HG03460 (cell line): ENCODE measurements at regions not wholly inside any gene's neighbourhood (a gene's known extent, or its start where the extent isn't known, plus 50 kb on each side); places are given as distances from the start of the nearest gene placed in this dataset.

Experiments
- ATAC-seq: cut with Tn5 transposase; IDR thresholded peaks from one replicate; pipeline ENCODE4 v1.9.1; 2021; ENCODE audit not compliant: unreplicated experiment

- ATAC-seq: no peak
These were observed 517.0 kb downstream of the SPRY1 start for GRCh38 chr4:123913598-123913997.

GRCh38 chr4:123916821-123917220 is 520.2 kb downstream of the SPRY1 start:
- no peak for ATAC-seq

GRCh38 chr4:123919576-123920098 is 523.0 kb downstream of the SPRY1 start:
- ATAC-seq: no peak

DNA sequence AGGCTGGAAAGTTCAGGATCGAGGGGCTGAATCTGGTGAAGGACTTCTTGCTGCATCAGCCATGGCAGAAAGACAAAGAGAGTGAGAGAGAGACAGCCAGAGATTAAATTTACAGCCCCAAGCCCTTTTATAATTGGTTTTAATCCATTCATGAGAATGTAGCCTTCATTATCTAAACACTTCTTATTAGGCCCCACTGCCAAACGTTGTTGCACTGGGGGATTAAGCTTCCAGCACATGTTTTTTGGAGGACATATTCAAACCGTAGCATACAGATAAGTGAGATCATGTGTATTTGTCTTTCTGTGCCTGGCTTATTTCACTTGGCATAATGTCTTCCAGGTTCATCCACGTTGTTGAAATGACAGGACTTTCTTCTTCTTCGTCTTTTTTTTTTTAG is 524.7 kb downstream of the SPRY1 start:
- ATAC-seq: no peak

GRCh38 chr4:123922847-123923246 is 526.3 kb downstream of the SPRY1 start:
- no peak for ATAC-seq

- no peak for ATAC-seq
These were observed 527.9 kb downstream of the SPRY1 start for GRCh38 chr4:123924536-123924935.

DNA sequence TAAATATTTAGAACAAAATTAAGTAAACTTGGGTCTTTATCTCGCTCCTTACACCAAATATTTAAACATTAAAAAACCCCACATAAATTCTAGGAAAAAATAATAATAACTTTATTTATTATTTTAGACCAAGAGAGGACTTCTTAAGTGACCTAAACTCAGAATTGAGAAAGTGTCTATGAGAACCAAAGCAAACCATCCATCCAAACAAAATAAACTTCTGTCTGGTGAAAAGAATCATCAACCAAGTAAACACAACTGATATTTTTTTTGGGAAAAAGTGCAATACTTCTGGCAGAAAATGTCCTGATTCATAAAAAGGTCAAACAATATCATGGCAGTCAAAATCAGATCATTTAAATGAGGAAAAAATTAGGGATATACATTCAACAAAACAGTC is 533.0 kb downstream of the SPRY1 start:
- ATAC-seq: no peak

- no peak for ATAC-seq
These were observed 534.4 kb downstream of the SPRY1 start for GRCh38 chr4:123930996-123931395.

DNA sequence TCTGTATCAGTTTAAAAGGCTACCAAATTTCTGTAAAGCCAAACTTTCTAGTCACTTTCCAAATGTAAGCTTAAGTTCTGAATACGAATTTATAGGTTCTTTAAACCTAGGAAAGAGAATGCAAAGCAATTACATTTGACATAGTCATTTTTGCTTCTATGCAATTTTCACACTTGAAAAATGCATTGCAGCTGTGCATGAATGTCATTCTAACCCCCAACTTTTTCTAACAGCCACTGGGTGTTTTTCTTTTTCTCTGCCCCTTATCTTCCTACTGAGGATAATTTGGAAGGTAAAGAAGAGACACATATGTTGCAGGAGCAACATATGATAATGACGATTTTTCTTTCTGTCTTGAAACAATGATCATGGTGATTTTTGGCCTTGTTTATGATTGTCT is 537.5 kb downstream of the SPRY1 start:
- ATAC-seq: no peak

DNA sequence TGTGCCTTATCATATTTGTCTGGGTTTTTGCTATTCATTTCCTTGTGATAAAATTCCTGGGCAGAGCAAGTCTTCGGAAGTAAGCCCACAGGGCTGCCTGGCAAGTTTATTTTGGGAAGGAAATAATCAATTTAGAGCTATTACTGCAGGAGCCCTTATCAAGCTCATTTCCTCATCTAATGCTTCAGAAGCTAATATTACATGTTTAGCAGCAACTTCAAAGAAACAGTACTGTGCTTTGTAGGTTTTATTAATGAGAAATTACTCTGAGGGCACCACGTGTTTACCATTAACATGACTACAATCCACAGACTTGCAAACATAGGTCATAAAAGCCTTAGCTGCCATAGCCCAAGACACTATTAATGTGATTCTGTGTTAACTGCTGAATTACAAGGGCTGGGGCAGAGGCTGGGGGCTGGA is 540.0 kb downstream of the SPRY1 start:
- no peak for ATAC-seq

DNA sequence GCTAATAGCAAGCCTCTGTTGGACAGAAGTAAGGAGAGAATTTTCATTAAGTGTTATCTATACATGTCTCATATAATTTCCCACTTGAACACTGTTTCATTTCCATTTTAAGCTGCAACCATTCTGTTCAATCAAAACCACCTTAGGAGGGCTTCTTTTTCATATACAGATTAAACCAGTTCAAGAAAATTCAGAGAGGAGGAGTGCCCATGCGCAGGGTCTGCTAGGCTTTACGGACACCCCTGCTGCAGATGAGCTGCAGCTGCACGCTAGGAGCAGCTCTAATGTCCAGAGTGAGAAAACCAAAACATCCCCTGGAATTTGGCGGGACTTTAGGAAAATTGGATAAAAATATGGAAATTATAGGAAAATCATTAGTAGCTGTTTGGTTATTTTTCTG is 541.0 kb downstream of the SPRY1 start:
- ATAC-seq: no peak

DNA sequence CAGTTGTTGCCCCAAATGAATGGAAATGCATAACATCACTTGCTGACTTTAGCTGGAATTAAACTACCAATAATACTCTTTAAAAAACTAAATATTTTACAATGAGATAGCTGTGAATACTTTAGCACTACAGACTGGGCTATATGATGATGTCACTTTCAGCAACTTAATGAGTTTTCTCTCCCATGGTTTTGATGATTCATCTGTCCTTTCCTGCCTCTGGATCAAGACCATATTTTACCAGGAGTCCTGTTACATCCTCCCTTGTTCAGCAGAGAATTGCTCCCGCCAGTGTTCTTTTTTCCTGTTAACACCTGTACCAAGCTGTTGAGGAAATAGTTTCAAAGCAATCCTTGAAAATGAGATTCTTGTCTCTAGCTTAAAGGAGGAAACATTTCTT is 543.0 kb downstream of the SPRY1 start:
- ATAC-seq: no peak

- no peak for ATAC-seq
These were observed 544.0 kb downstream of the SPRY1 start for GRCh38 chr4:123940604-123941003.

DNA sequence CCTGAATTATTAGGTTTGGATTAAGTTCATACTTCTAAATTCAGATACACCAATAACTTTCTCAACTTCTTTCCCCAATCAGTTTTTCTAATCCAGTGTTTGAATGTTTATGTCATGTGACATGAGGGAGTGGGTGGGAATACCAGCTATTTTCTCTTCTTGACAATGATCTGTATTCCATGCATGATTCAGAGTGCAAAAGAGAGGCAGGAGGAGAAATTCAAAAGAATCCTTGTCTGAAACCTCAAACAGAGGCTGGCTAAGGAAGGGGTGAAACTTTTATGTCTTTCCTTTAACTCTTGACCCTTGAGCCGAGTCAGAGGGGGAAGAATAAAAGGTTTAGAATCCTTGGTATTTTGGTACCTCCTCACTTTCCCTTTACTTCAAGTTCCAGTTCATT is 544.7 kb downstream of the SPRY1 start:
- ATAC-seq: no peak

- ATAC-seq: no peak
These were observed 547.4 kb downstream of the SPRY1 start for GRCh38 chr4:123943976-123944375.

DNA sequence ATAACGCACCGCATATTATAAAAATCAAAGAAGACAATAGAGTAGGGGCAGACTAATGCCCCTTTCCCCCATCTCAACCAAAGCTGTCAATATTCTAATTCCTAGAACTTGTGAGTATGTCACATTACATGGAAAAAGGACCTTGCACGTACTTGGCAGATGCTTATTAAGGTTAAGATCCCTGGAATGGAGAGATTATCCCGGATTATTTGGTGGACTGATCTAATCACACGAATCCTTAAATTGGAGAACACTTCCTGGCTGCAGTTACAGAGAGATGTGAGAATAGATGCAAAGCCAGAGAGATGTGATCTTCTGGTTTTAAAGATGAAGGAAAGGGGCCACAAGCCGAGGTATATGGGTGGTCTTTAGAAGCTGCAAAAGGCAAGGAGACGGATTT is 548.7 kb downstream of the SPRY1 start:
- ATAC-seq: no peak

- no peak for ATAC-seq
These were observed 553.9 kb downstream of the SPRY1 start for GRCh38 chr4:123950530-123950929.

- ATAC-seq: no peak
These were observed 556.1 kb downstream of the SPRY1 start for GRCh38 chr4:123952530-123953274.

- ATAC-seq: no peak
These were observed 557.0 kb downstream of the SPRY1 start for GRCh38 chr4:123953566-123953965.

DNA sequence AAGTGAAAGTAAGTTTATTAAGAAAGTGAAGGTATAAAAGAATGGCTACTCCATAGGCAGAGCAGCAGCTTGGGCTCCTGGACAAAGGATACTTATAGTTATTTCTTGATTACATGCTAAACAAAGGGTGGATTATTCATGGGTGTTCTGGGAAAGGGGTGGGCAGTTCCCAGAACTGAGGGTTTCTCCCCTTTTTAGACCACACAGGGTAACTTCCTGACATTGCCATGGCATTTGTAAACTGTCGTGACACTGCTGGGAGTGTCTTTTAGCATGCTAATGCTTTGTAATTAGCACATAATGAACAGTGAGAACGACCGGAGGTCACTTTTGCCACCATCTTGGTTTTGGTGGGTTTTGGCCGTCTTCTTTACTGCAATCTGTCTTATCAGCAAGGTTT is 557.6 kb downstream of the SPRY1 start:
- ATAC-seq: no peak

GRCh38 chr4:123955167-123955800 is 558.7 kb downstream of the SPRY1 start:
- no peak for ATAC-seq

DNA sequence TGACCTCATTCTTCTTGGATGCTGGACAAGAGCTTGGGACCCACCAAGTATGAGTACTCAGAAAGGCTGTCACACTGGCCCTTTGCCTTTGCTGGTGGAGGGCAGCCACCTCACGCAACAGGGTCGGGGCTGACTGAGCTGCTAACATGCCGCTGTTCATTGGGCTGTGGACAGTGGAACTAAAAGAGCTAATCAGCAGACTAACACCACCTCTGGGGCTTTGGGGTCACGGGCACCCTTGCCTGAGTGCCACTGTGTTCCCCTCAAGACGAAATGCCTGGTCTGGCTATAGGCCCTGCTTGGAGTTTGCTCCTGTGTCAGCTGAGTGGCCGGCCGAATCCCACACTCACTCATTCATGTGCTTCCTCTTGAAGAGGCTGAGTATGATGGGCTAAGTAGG is 559.6 kb downstream of the SPRY1 start:
- no peak for ATAC-seq
